ENCODE measurements at regions not wholly inside any gene's neighbourhood (a gene's known extent, or its start where the extent isn't known, plus 50 kb on each side); places are given as distances from the start of the nearest gene placed in this dataset.

DNA sequence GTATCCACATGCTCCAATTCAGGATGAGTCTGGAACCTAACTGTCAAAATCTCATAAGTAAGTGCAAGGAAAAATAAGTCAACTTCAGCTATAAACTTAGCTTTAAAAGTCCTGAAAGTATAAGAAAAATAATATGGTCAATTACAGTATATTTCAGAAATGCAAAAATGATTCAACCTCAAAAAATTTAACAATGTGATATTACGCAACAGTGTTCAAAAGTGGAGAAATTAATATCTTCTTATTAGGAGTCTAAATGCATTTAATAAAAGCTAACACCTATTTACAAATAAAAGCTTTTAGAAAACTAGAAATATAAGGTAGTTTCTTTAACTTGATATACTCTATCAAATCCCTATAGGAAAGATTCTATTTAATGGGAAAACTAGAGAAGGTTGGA, 111.2 kb upstream of the OPRM1 start:
- no peak for TF ChIP-seq MXI1 (IDR thresholded peaks at IDR 0.05; ENCODE audit: low read depth, low read length)
- TF ChIP-seq ZNF23 (CRISPR knock-in tag; IDR thresholded peaks at IDR 0.05) = no peak
